NCI-H1105 treated with DMSO at 0.1 percent for 48 hours (cell line): ENCODE measurements at regions not wholly inside any gene's neighbourhood (a gene's known extent, or its start where the extent isn't known, plus 50 kb on each side); places are given as distances from the start of the nearest gene placed in this dataset.
"Not testable (repeated sequence)": the region's sequence is repeated elsewhere in the genome, so short reads cannot be mapped to it uniquely, and the experiment has no call there.

Experiments used
- DNase-seq: peaks from one replicate; lab custom pipeline; 2025; lab: John Stamatoyannopoulos, UW

DNA sequence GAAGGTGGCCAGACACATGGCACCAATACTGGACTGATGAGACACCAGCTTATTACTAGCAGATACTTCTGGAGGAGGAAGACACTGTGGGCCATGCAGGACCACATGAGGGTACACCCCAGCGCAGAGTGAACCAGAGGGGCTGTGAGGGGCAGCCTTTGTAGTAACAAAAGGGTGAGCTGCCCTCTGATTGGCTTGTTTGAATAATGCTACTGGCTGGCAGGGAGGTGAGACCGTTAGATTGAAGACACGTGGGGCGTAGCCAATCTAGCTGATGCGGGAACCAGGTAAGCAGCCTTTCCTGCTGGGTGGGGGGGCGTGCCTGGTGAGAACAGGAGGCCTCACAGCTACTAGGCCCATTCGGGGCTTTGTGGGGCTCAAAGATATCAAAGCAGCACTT lies 102.8 kb upstream of the SEC14L1 start:
- no peak for DNase-seq

DNA sequence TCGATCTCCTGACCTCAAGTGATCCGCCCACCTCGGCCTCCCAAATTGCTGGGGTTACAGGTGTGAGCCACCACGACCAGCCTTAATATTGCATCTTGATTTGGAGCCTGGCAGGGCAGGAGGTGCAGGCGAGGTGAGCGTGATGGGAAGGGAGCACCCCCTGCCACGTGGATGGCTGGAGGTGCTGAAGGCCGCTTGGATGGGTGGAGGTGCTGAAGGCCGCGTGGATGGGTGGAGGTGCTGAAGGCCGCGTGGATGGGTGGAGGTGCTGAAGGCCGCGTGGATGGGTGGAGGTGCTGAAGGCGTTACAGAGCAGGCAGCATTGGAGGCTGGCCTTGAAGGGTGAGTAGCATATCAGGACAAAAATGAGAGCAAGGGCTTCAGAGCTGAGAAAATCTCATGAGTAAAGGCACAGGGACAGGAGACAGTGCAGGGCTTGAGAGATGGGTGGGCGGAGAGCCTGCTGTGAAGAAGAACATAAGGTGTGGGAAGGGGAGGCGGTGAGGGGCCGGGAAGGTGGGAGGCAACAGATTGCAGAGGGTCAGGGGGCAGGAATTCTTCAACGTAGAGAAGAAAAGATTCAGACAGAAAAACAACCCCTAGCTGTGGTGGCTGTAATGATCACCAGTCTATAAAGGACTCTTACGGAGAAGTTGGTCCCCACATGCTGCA lies 101.7 kb upstream of the SEC14L1 start:
- DNase-seq = no peak

DNA sequence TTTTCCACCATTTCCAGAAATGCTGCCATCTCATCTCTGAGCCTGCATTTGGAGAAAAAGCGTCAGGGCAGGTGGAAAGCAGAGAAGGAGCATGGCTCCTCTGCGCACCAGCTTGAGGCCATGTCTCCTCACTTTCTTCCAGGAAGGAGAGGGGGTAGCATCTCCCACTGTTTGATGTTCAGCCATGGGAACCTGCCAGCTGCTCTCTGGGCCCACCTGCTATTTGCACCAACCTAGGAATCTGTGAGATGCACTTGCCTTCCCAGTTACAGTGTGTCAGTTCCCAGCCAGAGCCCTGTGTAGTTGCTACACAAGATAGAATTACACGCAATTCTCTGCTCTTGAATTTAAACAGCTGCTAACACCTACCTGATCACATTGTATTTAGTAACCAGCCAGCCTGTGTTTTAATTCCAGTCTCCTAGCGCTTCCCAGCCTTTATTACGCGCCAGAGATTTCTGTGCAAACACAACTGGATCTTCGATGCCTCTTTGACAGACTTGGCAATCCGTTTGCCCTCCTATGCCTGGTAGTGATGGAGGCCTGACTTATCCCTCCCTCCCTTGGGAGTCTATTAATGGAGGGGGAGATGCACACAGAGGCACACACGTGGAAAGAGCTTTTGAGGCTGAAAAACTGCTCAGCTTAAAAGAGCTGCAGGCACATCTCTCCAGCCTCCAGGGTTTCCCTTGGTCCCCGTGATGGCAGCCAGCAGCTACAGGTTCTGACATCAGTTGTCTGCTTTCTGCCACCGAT lies 98.1 kb upstream of the SEC14L1 start:
- DNase-seq = peak; percentile 37

DNA sequence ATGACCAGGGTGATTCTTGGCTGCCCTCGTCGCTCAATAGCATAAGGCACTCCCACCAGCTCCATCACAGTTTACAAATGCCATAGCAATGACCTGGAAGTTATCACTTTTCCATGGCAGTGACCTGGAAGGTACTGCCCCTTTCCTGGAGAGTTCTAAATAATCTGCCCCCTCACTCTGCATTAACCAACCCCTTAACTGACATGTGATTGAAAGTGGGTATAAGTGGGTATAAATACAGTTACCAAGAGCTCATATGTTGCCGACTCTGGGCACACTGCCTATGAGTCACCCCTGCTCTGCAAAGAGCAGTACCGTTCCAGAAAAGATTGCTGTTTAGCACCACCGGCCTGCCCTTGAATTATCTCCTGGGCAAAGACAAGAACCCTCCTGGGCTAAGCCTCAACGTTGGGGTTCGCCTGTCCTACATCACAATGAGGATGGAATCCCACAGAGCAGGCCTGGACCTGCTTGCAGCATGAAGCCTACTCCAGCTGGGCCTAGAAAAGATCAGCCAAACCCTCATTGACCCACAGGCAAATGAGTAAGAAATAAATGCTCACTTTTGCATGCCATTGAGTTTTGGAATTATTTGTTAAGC lies 95.2 kb upstream of the SEC14L1 start:
- DNase-seq = no peak

DNA sequence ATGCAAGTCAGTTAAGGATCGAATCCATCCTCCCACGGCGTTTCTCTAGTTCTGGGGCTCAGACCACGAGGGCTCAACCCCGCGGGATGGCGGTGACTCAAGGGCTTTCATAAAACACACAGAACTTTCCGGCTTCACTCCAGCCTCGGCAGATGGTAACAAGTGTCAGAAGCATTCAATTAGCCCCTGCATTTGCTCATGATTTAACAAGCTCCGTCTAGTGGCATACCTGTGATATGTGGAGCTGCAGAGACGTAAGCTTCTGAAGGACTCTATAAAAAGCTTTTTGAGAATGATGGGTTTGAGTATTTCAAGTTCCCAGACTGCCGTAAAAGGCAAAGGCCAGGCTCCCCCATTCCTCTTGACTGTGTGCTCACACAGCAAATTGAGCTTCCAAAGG lies 91.3 kb upstream of the SEC14L1 start:
- peak; percentile 84 for DNase-seq

DNA sequence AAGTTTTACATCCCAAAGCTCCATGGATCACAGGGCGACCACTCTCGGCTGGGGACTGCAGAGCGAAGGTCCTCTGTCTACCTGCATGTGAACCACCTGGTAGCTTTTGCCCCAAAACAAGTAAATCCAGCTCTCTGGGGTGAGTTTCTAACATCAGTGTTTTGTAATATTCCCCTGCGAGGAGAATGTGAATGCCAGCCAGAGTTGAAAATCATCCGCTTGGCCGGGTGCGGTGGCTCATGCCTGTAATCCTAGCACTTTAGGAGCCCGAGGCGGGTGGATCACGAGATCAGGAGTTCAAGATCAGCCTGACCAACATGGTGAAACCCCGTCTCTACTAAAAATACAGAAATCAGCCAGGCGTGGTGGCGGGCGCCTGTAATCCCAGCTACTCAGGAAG lies 89.9 kb upstream of the SEC14L1 start:
- not testable (repeated sequence) for DNase-seq

DNA sequence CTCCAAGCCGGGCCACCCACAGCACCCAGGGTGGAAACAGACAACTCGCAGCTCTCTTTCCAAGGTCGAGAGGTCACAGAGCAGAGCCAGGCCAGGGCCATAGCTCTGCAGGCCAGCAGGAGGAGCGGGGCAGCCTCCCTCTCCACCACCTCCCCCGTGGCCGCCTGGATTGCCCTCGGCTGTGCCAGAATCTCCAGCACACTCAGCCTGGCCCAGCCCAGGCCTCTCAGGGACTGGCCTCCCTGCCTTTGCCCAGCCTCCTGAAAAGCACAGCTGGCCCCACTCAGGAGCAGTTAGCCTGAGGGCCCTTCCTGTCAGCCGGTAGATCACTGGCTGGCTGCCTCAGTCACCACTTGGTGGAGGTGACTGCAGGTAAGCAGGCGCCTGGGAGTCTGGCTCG lies 85.8 kb upstream of the SEC14L1 start:
- no peak for DNase-seq

DNA sequence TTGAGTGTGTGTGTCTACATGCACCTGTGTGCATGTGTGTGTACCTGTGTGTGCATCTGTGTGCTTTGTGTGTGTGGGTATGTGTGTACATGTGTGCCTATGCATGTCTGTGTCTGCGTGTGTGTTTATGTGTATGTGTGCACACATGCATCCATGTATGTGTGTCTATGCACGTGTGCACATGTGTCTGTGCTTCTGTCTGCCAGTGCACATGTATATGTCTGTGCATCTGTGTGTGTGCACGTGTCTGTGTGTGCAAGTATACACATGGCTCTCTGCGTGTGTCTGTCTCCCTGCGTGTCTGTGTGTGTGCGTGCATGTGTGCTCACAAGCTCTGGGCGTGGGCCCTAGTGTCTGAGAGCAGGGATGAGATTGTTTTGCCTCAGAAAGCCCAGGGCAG lies 85.3 kb upstream of the SEC14L1 start:
- DNase-seq = no peak

DNA sequence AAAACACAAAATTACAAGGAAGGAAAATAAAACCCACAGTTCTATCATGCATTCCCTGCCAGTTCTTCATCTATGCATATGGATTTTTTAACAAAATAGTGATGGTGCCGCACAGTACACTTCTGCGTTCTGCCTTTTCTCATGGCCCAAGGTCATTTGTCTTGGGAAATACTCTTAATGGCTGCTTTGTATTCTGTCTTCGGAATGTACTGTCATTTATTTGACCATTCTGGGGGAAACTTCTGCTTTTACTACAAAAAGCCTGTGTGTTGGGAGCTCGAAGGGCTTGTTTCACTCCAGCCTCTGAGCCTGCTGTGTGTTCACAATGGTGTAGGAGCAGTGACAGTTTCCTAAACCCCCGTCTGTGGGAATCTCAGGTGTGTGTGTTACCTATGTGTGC lies 82.8 kb upstream of the SEC14L1 start:
- DNase-seq = no peak

DNA sequence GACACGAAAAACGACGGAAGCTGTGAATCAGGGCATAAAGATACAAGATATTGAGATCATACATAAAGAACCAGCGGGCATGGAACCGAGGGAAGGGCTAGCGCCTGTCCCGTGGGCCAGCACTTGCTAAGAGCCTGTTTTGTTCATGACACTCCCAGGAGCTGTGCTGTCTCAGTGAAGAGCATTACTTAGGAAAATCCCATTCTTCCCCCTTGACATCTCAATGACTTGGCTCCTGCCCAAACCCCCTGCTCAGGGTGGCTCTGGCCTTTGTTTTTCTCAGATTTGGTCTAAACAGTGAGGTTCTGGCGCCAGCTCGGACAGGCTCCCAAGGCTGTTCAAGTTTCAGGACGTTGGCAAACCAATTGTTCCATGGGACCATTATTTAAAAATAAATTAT lies 79.1 kb upstream of the SEC14L1 start:
- peak; percentile 60 for DNase-seq

DNA sequence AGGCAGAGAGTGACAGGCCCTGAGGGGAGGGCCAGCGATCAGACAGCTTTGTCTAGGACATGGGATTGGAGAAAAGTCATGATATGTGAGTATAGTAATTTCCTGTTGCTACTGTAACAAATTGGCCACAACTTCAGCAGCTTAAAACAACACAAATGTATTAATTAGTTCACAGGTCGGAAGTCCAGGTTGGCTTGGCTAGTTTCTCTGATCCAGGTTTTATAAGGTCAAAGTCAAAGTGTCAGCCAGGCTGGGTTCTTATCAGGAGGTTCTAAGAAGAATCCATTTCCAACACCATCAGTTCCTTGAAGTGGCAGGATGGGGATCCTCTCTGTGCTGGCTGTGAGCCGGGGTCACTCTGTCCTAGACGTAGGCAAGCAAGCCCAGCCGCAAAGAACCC lies 76.2 kb upstream of the SEC14L1 start:
- no peak for DNase-seq

DNA sequence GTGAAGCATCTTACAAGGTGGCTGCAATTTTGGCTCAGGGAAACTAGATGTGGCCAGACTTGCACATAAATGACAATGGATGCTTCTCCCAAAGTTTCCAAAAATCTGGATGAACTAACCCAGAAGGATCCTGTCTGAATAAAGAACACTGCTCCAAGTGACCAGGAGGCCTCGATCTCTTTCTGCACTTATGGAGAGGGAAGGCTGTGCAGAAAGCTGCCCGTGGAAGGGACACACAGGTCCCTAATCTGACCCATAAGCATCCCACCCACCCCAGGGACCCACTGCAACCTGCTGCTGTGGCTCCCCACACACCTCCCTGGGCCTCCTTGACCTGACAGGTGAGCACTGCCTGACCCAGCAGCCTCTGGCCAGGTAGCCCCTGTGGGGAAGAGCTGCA lies 74.6 kb upstream of the SEC14L1 start:
- no peak for DNase-seq

DNA sequence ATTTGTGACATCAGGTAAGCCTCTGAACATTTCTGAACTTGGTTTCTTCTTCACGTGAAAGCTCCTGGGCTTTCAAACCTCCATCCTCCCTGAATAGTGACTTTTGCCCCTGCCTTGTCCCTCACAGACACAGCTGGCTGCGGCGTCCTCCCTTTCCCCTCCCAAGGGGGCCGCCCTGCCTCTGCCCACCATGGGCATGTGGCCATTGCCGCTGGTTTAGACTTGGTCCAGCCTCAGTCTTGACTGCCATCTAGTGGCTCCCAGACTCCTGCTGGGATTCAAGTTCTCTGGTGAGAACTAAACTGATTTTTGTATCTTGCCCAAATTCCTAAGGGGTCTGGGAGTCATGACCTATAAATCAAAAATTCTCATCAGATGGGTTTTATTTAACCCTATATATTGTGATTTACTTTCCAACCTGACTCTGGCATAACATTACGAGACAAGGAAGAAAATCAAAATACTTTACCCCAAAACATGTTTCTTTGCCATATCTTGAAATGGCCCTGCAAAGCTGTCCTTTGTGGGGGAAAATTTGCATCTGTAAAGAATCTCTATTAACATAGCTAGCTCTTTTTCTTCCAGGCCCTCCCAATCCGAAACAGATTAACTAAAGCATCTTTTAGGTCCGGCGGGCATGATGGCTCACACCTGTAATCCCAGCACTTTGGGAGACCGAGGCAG lies 73.9 kb upstream of the SEC14L1 start:
- peak; percentile 64 for DNase-seq

DNA sequence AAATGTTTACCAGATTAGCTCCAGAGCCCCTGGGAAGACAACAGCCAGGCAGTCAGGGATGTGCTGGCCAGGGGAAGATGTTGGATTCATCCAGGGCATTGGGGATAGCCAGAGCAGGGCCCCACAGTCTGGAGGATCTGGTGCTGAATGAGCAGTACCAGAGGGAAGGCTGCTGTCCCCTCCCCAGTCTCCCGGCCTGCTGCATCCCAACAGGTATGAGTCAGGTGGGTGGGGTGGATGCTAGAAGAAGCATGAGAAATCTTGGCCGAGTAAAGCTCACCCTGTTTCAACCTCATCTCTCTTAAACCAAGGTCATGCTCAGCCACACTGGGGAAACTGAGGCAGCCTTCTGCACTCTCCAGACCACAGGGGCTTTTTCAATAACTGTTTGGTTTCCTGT lies 71.9 kb upstream of the SEC14L1 start:
- DNase-seq = no peak

DNA sequence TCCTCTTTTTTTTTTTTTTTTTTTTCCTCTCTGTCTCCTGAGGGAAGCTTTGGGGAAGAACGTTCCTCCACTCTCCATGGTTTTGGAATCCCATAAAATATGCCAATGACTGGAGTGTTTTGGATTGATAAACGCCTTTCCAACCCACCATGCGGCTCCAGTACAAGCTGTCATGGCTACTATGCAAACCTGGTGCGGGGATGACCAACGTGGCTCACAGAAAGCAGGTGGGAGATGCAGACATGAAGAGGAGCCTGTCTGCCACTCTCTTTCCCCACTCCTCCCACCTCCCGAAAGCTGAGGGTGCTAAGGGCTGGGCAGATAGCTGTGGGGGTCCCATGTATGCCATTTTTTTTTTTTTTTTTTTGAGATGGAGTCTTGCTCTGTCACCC lies 69.9 kb upstream of the SEC14L1 start:
- no peak for DNase-seq

DNA sequence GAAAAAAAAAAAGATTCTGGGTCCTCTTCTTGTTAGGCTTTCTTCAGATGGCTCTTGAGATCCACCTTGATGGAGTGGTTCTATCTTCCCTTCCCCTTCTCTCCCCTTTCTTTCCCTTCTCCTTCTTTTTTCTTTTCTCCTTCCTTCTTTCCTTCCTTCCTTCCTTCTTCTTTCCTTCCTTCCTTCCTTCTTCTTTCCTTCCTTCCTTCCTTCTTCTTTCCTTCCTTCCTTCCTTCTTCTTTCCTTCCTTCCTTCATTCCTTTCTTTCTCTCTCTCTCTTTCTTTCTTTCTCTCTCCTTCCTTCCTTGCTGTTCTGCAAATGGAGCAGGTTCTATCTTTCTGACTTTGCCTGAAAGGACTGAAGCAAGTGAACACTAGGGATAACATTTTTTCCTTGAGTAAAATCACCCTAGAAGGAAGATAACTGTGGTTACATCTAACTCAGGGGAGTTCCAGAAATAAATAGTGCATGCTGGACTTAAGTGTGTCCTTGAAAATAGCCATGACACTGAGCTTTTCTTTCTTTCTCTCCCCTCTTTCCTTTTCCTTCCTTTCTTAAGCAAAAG lies 68.8 kb upstream of the SEC14L1 start:
- DNase-seq = no peak

DNA sequence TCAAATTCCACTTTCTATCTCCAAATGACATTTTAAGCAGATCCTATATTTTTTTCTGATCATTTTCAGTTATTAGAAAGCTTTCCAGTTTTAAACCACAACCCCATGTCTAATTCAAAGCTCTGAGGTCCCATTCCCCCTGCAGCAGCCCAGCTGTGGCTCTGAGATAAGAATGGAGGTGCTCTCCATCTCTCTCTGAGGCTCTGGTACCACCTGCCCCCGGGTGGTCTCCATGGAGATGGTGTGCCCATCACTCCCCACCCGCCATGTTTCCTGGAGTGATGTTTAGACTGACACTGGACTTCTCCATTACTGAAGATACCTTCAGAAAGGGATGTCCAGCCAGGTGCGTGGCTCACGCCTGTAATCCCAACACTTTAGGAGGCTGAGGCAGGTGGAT lies 68.1 kb upstream of the SEC14L1 start:
- no peak for DNase-seq

DNA sequence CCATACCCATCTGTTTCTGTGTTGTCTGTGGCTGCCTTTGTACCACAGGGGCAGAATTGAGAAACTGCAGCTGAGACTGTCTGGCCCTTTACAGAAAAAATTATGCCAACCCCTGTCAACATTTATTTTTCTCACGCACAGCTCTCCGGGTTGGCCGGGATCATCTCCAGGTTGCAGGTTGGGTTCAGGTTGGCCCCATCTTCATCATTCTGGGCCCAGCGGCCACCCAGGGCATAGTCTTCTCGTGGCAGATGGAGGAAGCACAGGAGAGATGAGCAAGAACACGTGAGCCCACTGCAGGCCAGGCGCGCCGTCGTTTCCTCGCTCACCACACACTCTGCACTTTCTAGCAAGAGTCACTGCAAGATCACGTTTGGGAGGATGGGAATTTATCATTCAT lies 66.1 kb upstream of the SEC14L1 start:
- DNase-seq = no peak

DNA sequence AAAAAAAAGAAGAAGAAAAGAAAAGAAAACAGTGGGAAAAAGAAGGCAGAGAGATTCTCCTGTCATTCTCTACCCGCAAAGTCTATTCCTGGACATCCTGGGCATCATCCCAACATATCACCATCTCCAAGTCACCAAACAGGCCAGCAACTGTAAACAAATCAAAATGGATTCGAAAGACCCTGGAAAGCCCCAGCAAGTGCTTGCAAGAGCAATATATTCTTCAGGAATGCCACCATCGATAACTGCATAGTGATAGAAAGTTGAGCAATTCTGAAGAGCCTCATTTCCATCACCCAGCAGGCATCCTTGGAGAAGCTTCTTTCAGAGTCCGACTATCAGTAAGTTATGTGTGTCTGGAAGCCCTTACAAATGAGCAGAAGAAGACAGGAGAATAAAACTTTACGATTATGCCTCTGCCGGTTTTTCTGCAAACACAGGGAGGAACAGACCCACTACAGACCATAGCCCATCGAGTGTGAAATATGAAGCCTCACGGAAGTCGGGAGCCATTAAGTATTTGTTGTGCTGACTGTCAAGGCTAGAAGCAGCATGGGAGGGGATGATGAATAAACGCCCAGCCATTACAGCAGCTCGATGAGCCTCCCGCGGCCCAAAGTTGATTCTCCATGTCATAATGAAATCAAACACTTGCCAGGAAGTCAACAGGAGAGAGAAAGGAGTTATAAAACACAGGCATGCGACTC lies 64.5 kb upstream of the SEC14L1 start:
- peak; percentile 68 for DNase-seq

DNA sequence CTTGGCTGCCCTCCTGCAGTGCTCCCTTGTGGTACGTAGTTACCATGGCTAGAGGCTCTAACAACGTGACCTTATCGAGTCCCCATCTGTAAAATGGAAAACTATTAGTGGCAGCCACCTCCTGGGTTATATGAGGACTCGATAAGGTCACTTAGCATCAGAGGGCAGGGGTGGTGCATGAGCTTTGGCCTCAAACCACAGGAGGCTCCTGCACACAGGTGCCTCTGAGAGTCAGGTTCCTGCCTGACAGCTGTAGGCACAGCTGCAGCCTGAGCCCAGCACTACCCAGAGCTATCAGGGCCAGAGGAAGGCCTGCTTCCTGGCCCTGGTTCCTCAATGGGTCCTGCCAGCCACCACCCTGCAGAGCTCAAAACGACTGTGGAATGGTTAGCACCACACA lies 57.2 kb upstream of the SEC14L1 start:
- no peak for DNase-seq

DNA sequence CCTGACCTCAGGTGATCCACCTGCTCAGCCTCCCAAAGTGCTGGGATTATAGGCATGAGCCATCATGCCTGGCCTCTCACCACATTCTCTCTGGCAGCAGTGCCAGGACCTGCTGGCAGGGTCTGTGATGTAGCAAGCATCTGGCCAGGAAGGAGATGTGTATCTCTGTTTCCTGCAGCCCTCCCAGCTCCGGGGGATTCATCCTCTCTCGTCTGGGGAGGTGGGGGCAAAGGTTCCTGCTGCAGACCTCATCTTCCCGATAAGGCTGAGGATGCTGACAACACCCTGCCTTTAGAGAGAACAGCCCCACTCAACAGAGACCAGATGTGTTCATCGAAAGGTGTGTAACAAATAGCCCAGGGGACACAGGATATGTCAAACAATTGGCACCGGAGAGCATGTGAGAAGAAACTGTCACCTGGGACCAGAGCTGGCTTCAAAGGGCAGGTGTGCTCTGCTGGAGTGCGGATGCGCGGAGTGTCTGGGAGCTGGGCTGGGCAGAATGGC lies 54.8 kb upstream of the SEC14L1 start:
- peak; percentile 26 for DNase-seq
